Neural progenitor cell (in vitro differentiated cells): ENCODE measurements at regions not wholly inside any gene's neighbourhood (a gene's known extent, or its start where the extent isn't known, plus 50 kb on each side); places are given as distances from the start of the nearest gene placed in this dataset.

Source experiments
- CTCF ChIP-seq: fragments of 200-600 bp; sonication (generic); IDR thresholded peaks from 2 replicates; pipeline ENCODE4 v1.5.1; 2017; ENCODE audit warnings: antibody characterized with exemption, mild to moderate bottlenecking
- EZH2 ChIP-seq: fragments of 200-600 bp; sonication (generic); IDR thresholded peaks from 2 replicates; pipeline ENCODE4 v1.6.1; 2017; ENCODE audit warnings: antibody characterized with exemption, mild to moderate bottlenecking, moderate library complexity
- EZH2phosphoT487 ChIP-seq: fragments of 200-600 bp; sonication (generic); IDR thresholded peaks from 2 replicates; pipeline ENCODE4 v1.6.1; 2017; ENCODE audit warnings: antibody characterized with exemption

- TF ChIP-seq CTCF (no peak), EZH2phosphoT487 (no peak), EZH2 (no peak)
Measured at GRCh38 chr4:137644201-137644600, 111.9 kb upstream of the PCDH18 start.
